ENCODE measurements at regions not wholly inside any gene's neighbourhood (a gene's known extent, or its start where the extent isn't known, plus 50 kb on each side); places are given as distances from the start of the nearest gene placed in this dataset.
"Not testable (repeated sequence)": the region's sequence is repeated elsewhere in the genome, so short reads cannot be mapped to it uniquely, and the experiment has no call there.

- not testable (repeated sequence) for DNase-seq (ENCODE audit: low read depth)
Observed at GRCh38 chr5:62230876-62231388, 75.1 kb upstream of the KIF2A start.

GRCh38 chr5:62231576-62231975, 74.4 kb upstream of the KIF2A start:
- DNase-seq (ENCODE audit: low read depth) = no peak

GRCh38 chr5:62232218-62232617, 73.8 kb upstream of the KIF2A start:
- DNase-seq (ENCODE audit: low read depth) = not testable (repeated sequence)

GRCh38 chr5:62233083-62234046, 72.6 kb upstream of the KIF2A start:
- DNase-seq (ENCODE audit: low read depth) = not testable (repeated sequence)

- DNase-seq (ENCODE audit: low read depth) = not testable (repeated sequence)
Observed at GRCh38 chr5:62236593-62236992, 69.4 kb upstream of the KIF2A start.

- not testable (repeated sequence) for DNase-seq (ENCODE audit: low read depth)
Observed at GRCh38 chr5:62237944-62238343, 68.1 kb upstream of the KIF2A start.

- not testable (repeated sequence) for DNase-seq (ENCODE audit: low read depth)
Observed at GRCh38 chr5:62238584-62238983, 67.4 kb upstream of the KIF2A start.

GRCh38 chr5:62240494-62240893, 65.5 kb upstream of the KIF2A start:
- not testable (repeated sequence) for DNase-seq (ENCODE audit: low read depth)

- not testable (repeated sequence) for DNase-seq (ENCODE audit: low read depth)
Observed at GRCh38 chr5:62242000-62242399, 64.0 kb upstream of the KIF2A start.

GRCh38 chr5:62243046-62243445, 63.0 kb upstream of the KIF2A start:
- DNase-seq (ENCODE audit: low read depth) = not testable (repeated sequence)

GRCh38 chr5:62248192-62248591, 57.8 kb upstream of the KIF2A start:
- DNase-seq (ENCODE audit: low read depth) = not testable (repeated sequence)

- DNase-seq (ENCODE audit: low read depth) = not testable (repeated sequence)
Observed at GRCh38 chr5:62250085-62250484, 55.9 kb upstream of the KIF2A start.

- not testable (repeated sequence) for DNase-seq (ENCODE audit: low read depth)
Observed at GRCh38 chr5:62250919-62251318, 55.1 kb upstream of the KIF2A start.

GRCh38 chr5:62252519-62252918, 53.5 kb upstream of the KIF2A start:
- not testable (repeated sequence) for DNase-seq (ENCODE audit: low read depth)

- DNase-seq (ENCODE audit: low read depth) = not testable (repeated sequence)
Observed at GRCh38 chr5:62255551-62255950, 50.5 kb upstream of the KIF2A start.

- no peak for DNase-seq (ENCODE audit: low read depth)
Observed at GRCh38 chr5:62256161-62257019, 49.6 kb upstream of the KIF2A start.

All from non-pigmented ciliary epithelial cell (primary cell).